OCI-LY3 (cell line): ENCODE measurements at regions not wholly inside any gene's neighbourhood (a gene's known extent, or its start where the extent isn't known, plus 50 kb on each side); places are given as distances from the start of the nearest gene placed in this dataset.

ENCODE experiments used
- EZH2phosphoT487 ChIP-seq: fragments of 200-600 bp; shearing (Covaris generic); IDR thresholded peaks from 2 replicates; pipeline ENCODE4 v1.6.1; 2018; ENCODE audit warnings: antibody characterized with exemption, mixed run types, low read depth
- TF ChIP-seq, protein P1 (sequence below): fragments of 200-600, 300-600 bp; sonication (generic); IDR thresholded peaks from 2 replicates; pipeline ENCODE4 v1.5.1; 2014; ENCODE audit warnings: antibody characterized with exemption, low read length, low read depth

DNA sequence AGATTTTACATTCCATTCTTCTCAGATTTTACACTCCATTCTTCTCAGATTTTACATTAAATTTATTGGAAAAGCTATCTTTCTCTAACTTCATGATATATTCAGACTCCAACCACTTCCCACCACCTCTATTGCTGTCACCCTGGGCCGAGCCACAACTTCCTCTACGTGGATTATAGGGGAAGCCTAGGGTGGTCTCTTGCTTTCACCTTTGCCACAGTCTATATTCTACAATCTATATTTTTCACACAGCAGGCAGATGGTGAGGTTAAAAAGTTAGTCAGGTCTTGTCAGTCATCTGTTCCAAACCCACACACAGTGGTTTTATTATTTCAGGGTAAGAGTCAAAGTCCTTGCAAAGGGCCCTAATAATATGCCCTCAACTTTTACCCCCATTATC, 370.8 kb upstream of the SUCLG2 start:
- TF ChIP-seq, protein P1, sequence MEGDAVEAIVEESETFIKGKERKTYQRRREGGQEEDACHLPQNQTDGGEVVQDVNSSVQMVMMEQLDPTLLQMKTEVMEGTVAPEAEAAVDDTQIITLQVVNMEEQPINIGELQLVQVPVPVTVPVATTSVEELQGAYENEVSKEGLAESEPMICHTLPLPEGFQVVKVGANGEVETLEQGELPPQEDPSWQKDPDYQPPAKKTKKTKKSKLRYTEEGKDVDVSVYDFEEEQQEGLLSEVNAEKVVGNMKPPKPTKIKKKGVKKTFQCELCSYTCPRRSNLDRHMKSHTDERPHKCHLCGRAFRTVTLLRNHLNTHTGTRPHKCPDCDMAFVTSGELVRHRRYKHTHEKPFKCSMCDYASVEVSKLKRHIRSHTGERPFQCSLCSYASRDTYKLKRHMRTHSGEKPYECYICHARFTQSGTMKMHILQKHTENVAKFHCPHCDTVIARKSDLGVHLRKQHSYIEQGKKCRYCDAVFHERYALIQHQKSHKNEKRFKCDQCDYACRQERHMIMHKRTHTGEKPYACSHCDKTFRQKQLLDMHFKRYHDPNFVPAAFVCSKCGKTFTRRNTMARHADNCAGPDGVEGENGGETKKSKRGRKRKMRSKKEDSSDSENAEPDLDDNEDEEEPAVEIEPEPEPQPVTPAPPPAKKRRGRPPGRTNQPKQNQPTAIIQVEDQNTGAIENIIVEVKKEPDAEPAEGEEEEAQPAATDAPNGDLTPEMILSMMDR: no peak
- TF ChIP-seq EZH2phosphoT487: no peak
